ENCODE measurements at regions not wholly inside any gene's neighbourhood (a gene's known extent, or its start where the extent isn't known, plus 50 kb on each side); places are given as distances from the start of the nearest gene placed in this dataset.

GRCh38 chr9:86794391-86795046 lies 152.8 kb downstream of the GAS1 start:
- Histone ChIP-seq H3K27ac (ENCODE audit: low read length) (no peak overlapping the region), H3K36me3 (ENCODE audit: insufficient read depth, low read depth, low read length) (no peaks in the 10 kb centered on the region), H3K4me1 (ENCODE audit: insufficient read depth, low read length) (peaks cover 18% of the 10 kb centered on the region), H3K9me3 (ENCODE audit: insufficient read depth, low read depth, low read length) (no peaks in the 10 kb centered on the region), H3K4me3 (ENCODE audit: low read length) (peak overlapping the region; percentile 1; the same call in 1 of the 2 replicates), H3K27me3 (ENCODE audit: insufficient read depth, low read length) (no peaks in the 10 kb centered on the region), H3K9ac (ENCODE audit: low read depth, low read length) (peak overlapping the region; percentile 17; the same call in 1 of the 2 replicates)

GRCh38 chr9:86792136-86792535 lies 155.2 kb downstream of the GAS1 start:
- Histone ChIP-seq H3K27ac (ENCODE audit: low read length) (no peak overlapping the region), H3K4me3 (ENCODE audit: low read length) (no peak overlapping the region), H3K9me3 (ENCODE audit: insufficient read depth, low read depth, low read length) (no peaks in the 10 kb centered on the region), H3K4me1 (ENCODE audit: insufficient read depth, low read length) (peaks cover 18% of the 10 kb centered on the region), H3K9ac (ENCODE audit: low read depth, low read length) (no peak overlapping the region), H3K36me3 (ENCODE audit: insufficient read depth, low read depth, low read length) (no peaks in the 10 kb centered on the region), H3K27me3 (ENCODE audit: insufficient read depth, low read length) (no peaks in the 10 kb centered on the region)

- Histone ChIP-seq H3K9ac (ENCODE audit: low read depth, low read length) (no peak overlapping the region), H3K4me3 (ENCODE audit: low read length) (no peak overlapping the region), H3K27ac (ENCODE audit: low read length) (no peak overlapping the region)
Measured at GRCh38 chr9:86790805-86791204, 156.5 kb downstream of the GAS1 start.

GRCh38 chr9:86788456-86788855 lies 158.8 kb downstream of the GAS1 start:
- Histone ChIP-seq H3K4me1 (ENCODE audit: insufficient read depth, low read length) (no peaks in the 10 kb centered on the region), H3K9me3 (ENCODE audit: insufficient read depth, low read depth, low read length) (no peaks in the 10 kb centered on the region)

More at GRCh38 chr9:86790805-86791204, 156.5 kb downstream of the GAS1 start:
- H3K9me3 ChIP-seq (ENCODE audit: insufficient read depth, low read depth, low read length), result no peaks in the 10 kb centered on the region
- H3K36me3 ChIP-seq (ENCODE audit: insufficient read depth, low read depth, low read length), result no peaks in the 10 kb centered on the region
- no peaks in the 10 kb centered on the region for H3K27me3 ChIP-seq (ENCODE audit: insufficient read depth, low read length)
- peaks cover 17% of the 10 kb centered on the region for H3K4me1 ChIP-seq (ENCODE audit: insufficient read depth, low read length)

GRCh38 chr9:86783884-86784283 lies 163.4 kb downstream of the GAS1 start:
- Histone ChIP-seq H3K4me3 (ENCODE audit: low read length) (no peak overlapping the region), H3K36me3 (ENCODE audit: insufficient read depth, low read depth, low read length) (no peaks in the 10 kb centered on the region), H3K9me3 (ENCODE audit: insufficient read depth, low read depth, low read length) (no peaks in the 10 kb centered on the region), H3K4me1 (ENCODE audit: insufficient read depth, low read length) (no peaks in the 10 kb centered on the region), H3K27me3 (ENCODE audit: insufficient read depth, low read length) (no peaks in the 10 kb centered on the region), H3K9ac (ENCODE audit: low read depth, low read length) (no peak overlapping the region), H3K27ac (ENCODE audit: low read length) (no peak overlapping the region)

More at GRCh38 chr9:86788456-86788855, 158.8 kb downstream of the GAS1 start:
- Histone ChIP-seq H3K36me3 (ENCODE audit: insufficient read depth, low read depth, low read length) (no peaks in the 10 kb centered on the region), H3K4me3 (ENCODE audit: low read length) (no peak overlapping the region), H3K9ac (ENCODE audit: low read depth, low read length) (no peak overlapping the region), H3K27me3 (ENCODE audit: insufficient read depth, low read length) (no peaks in the 10 kb centered on the region), H3K27ac (ENCODE audit: low read length) (no peak overlapping the region)

GRCh38 chr9:86782831-86783230 lies 164.5 kb downstream of the GAS1 start:
- Histone ChIP-seq H3K9ac (ENCODE audit: low read depth, low read length) (no peak overlapping the region), H3K9me3 (ENCODE audit: insufficient read depth, low read depth, low read length) (no peaks in the 10 kb centered on the region), H3K4me1 (ENCODE audit: insufficient read depth, low read length) (no peaks in the 10 kb centered on the region), H3K36me3 (ENCODE audit: insufficient read depth, low read depth, low read length) (no peaks in the 10 kb centered on the region), H3K4me3 (ENCODE audit: low read length) (no peak overlapping the region), H3K27me3 (ENCODE audit: insufficient read depth, low read length) (no peaks in the 10 kb centered on the region), H3K27ac (ENCODE audit: low read length) (no peak overlapping the region)

GRCh38 chr9:86778761-86779160 lies 168.5 kb downstream of the GAS1 start:
- Histone ChIP-seq H3K4me1 (ENCODE audit: insufficient read depth, low read length) (no peaks in the 10 kb centered on the region), H3K27me3 (ENCODE audit: insufficient read depth, low read length) (no peaks in the 10 kb centered on the region), H3K4me3 (ENCODE audit: low read length) (no peak overlapping the region), H3K36me3 (ENCODE audit: insufficient read depth, low read depth, low read length) (no peaks in the 10 kb centered on the region), H3K9ac (ENCODE audit: low read depth, low read length) (no peak overlapping the region), H3K27ac (ENCODE audit: low read length) (no peak overlapping the region), H3K9me3 (ENCODE audit: insufficient read depth, low read depth, low read length) (no peaks in the 10 kb centered on the region)

GRCh38 chr9:86775718-86776117 lies 171.6 kb downstream of the GAS1 start:
- H3K27ac ChIP-seq (ENCODE audit: low read length), result no peak overlapping the region
- no peaks in the 10 kb centered on the region for H3K9me3 ChIP-seq (ENCODE audit: insufficient read depth, low read depth, low read length)
- H3K4me3 ChIP-seq (ENCODE audit: low read length), result no peak overlapping the region
- no peak overlapping the region for H3K9ac ChIP-seq (ENCODE audit: low read depth, low read length)
- no peaks in the 10 kb centered on the region for H3K27me3 ChIP-seq (ENCODE audit: insufficient read depth, low read length)
- H3K4me1 ChIP-seq (ENCODE audit: insufficient read depth, low read length), result no peaks in the 10 kb centered on the region
- no peaks in the 10 kb centered on the region for H3K36me3 ChIP-seq (ENCODE audit: insufficient read depth, low read depth, low read length)

- no peaks in the 10 kb centered on the region for H3K36me3 ChIP-seq (ENCODE audit: insufficient read depth, low read depth, low read length)
- no peaks in the 10 kb centered on the region for H3K4me1 ChIP-seq (ENCODE audit: insufficient read depth, low read length)
- no peak overlapping the region for H3K4me3 ChIP-seq (ENCODE audit: low read length)
- no peaks in the 10 kb centered on the region for H3K27me3 ChIP-seq (ENCODE audit: insufficient read depth, low read length)
- H3K9me3 ChIP-seq (ENCODE audit: insufficient read depth, low read depth, low read length), result no peaks in the 10 kb centered on the region
- no peak overlapping the region for H3K9ac ChIP-seq (ENCODE audit: low read depth, low read length)
- H3K27ac ChIP-seq (ENCODE audit: low read length), result no peak overlapping the region
Measured at GRCh38 chr9:86774116-86774515, 173.2 kb downstream of the GAS1 start.

GRCh38 chr9:86773422-86773945 lies 173.8 kb downstream of the GAS1 start:
- H3K4me3 ChIP-seq (ENCODE audit: low read length), result no peak overlapping the region
- no peaks in the 10 kb centered on the region for H3K9me3 ChIP-seq (ENCODE audit: insufficient read depth, low read depth, low read length)
- no peak overlapping the region for H3K27ac ChIP-seq (ENCODE audit: low read length)
- H3K9ac ChIP-seq (ENCODE audit: low read depth, low read length), result no peak overlapping the region
- H3K36me3 ChIP-seq (ENCODE audit: insufficient read depth, low read depth, low read length), result no peaks in the 10 kb centered on the region
- no peaks in the 10 kb centered on the region for H3K4me1 ChIP-seq (ENCODE audit: insufficient read depth, low read length)
- H3K27me3 ChIP-seq (ENCODE audit: insufficient read depth, low read length), result no peaks in the 10 kb centered on the region

GRCh38 chr9:86772635-86772993 lies 174.7 kb downstream of the GAS1 start:
- no peaks in the 10 kb centered on the region for H3K27me3 ChIP-seq (ENCODE audit: insufficient read depth, low read length)

GRCh38 chr9:86771941-86772634 lies 175.2 kb downstream of the GAS1 start:
- Histone ChIP-seq H3K27ac (ENCODE audit: low read length) (no peak overlapping the region), H3K4me1 (ENCODE audit: insufficient read depth, low read length) (no peaks in the 10 kb centered on the region), H3K4me3 (ENCODE audit: low read length) (no peak overlapping the region), H3K36me3 (ENCODE audit: insufficient read depth, low read depth, low read length) (no peaks in the 10 kb centered on the region), H3K9ac (ENCODE audit: low read depth, low read length) (no peak overlapping the region), H3K27me3 (ENCODE audit: insufficient read depth, low read length) (no peaks in the 10 kb centered on the region), H3K9me3 (ENCODE audit: insufficient read depth, low read depth, low read length) (no peaks in the 10 kb centered on the region)

More at GRCh38 chr9:86772635-86772993, 174.7 kb downstream of the GAS1 start:
- Histone ChIP-seq H3K27ac (ENCODE audit: low read length) (no peak overlapping the region), H3K4me3 (ENCODE audit: low read length) (no peak overlapping the region), H3K4me1 (ENCODE audit: insufficient read depth, low read length) (no peaks in the 10 kb centered on the region), H3K9me3 (ENCODE audit: insufficient read depth, low read depth, low read length) (no peaks in the 10 kb centered on the region), H3K9ac (ENCODE audit: low read depth, low read length) (no peak overlapping the region), H3K36me3 (ENCODE audit: insufficient read depth, low read depth, low read length) (no peaks in the 10 kb centered on the region)

All from iPS-20b (cell line).